ENCODE measurements at regions not wholly inside any gene's neighbourhood (a gene's known extent, or its start where the extent isn't known, plus 50 kb on each side); places are given as distances from the start of the nearest gene placed in this dataset.

DNA sequence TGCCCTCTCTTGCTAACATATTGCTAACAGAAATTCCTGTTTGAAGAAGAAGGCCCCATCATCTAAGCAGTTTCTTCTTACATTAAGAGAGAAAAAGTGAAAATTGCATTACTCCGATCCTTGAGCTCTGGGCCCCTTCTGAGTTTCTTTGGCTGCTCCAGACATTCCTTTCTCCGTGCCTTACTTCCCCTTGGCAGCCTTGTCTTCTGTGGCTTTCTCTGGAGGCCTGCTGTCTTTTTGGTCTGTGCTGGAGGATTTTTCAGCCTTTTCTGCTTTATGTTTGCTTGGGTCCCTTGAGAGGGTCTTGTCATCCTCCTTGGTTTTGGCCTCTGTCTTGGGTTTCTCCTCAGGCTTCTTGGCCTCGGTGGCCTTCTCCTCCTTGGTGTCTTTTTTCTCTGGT is 378.8 kb upstream of the CHD6 start:
- DNase-seq (ENCODE audit: low read depth, low spot score) (no peak), FAIRE-seq (no peak), ATAC-seq (no peak)
- Histone ChIP-seq H3K4me1 (ENCODE audit: control insufficient read depth, insufficient read depth, low read length) (no peaks in the 10 kb centered on the region), H3K79me2 (ENCODE audit: control insufficient read depth, insufficient read depth, low read length) (no peaks in the 10 kb centered on the region), H3K9ac (ENCODE audit: control insufficient read depth, insufficient read depth, low read length) (no peak overlapping the region), H3K4me3 (no peak overlapping the region), H3K4me2 (ENCODE audit: control insufficient read depth, insufficient read depth) (no peak overlapping the region), H3K27me3 (replicated peaks in 1 of 2; ENCODE audit: control insufficient read depth in 2 of 2, insufficient read depth in 2 of 2, low read length in 1 of 2) (no peaks in the 10 kb centered on the region), H3K9me3 (replicated peaks; ENCODE audit: control insufficient read depth, insufficient read depth, low read length) (no peaks in the 10 kb centered on the region), H3K36me3 (ENCODE audit: control insufficient read depth in 2 of 2, insufficient read depth in 2 of 2, low read length in 1 of 2) (no peaks in the 10 kb centered on the region), H3K27ac (ENCODE audit: control insufficient read depth, insufficient read depth) (no peak overlapping the region), H2AFZ (ENCODE audit: control insufficient read depth, low read depth, low read length) (no peak overlapping the region), H4K20me1 (ENCODE audit: control insufficient read depth, insufficient read depth) (no peaks in the 10 kb centered on the region)
- ChIA-PET SMC1A (ENCODE audit: uncharacterized antibody, unreplicated experiment) (no interaction called here), CTCF (no interaction called here), RAD21 (ENCODE audit: unreplicated experiment) (no interaction called here), POLR2A (no interaction called here)
- intact Hi-C loops (cut with micrococcal nuclease; ENCODE audit: unreplicated experiment) (no loop called here), in situ Hi-C loops (cut with MboI) (no loop called here)
- BruUV-seq (replicated peaks), result no TSS peak
- TF ChIP-seq, protein P1, sequence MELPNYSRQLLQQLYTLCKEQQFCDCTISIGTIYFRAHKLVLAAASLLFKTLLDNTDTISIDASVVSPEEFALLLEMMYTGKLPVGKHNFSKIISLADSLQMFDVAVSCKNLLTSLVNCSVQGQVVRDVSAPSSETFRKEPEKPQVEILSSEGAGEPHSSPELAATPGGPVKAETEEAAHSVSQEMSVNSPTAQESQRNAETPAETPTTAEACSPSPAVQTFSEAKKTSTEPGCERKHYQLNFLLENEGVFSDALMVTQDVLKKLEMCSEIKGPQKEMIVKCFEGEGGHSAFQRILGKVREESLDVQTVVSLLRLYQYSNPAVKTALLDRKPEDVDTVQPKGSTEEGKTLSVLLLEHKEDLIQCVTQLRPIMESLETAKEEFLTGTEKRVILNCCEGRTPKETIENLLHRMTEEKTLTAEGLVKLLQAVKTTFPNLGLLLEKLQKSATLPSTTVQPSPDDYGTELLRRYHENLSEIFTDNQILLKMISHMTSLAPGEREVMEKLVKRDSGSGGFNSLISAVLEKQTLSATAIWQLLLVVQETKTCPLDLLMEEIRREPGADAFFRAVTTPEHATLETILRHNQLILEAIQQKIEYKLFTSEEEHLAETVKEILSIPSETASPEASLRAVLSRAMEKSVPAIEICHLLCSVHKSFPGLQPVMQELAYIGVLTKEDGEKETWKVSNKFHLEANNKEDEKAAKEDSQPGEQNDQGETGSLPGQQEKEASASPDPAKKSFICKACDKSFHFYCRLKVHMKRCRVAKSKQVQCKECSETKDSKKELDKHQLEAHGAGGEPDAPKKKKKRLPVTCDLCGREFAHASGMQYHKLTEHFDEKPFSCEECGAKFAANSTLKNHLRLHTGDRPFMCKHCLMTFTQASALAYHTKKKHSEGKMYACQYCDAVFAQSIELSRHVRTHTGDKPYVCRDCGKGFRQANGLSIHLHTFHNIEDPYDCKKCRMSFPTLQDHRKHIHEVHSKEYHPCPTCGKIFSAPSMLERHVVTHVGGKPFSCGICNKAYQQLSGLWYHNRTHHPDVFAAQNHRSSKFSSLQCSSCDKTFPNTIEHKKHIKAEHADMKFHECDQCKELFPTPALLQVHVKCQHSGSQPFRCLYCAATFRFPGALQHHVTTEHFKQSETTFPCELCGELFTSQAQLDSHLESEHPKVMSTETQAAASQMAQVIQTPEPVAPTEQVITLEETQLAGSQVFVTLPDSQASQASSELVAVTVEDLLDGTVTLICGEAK (IDR thresholded peaks at IDR 0.05; ENCODE audit: borderline replicate concordance), result no peak
- TF ChIP-seq NFIC (IDR thresholded peaks at IDR 0.05; ENCODE audit: low read depth, low read length), result no peak
- TF ChIP-seq, protein P2, sequence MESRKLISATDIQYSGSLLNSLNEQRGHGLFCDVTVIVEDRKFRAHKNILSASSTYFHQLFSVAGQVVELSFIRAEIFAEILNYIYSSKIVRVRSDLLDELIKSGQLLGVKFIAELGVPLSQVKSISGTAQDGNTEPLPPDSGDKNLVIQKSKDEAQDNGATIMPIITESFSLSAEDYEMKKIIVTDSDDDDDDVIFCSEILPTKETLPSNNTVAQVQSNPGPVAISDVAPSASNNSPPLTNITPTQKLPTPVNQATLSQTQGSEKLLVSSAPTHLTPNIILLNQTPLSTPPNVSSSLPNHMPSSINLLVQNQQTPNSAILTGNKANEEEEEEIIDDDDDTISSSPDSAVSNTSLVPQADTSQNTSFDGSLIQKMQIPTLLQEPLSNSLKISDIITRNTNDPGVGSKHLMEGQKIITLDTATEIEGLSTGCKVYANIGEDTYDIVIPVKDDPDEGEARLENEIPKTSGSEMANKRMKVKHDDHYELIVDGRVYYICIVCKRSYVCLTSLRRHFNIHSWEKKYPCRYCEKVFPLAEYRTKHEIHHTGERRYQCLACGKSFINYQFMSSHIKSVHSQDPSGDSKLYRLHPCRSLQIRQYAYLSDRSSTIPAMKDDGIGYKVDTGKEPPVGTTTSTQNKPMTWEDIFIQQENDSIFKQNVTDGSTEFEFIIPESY (IDR thresholded peaks at IDR 0.05), result no peak
- TF ChIP-seq MTA2 (IDR thresholded peaks at IDR 0.05; ENCODE audit: low read depth), result no peak
- no peak for TF ChIP-seq CREM (IDR thresholded peaks at IDR 0.05; ENCODE audit: low read depth)
- no peak for TF ChIP-seq BACH1 (IDR thresholded peaks at IDR 0.05; ENCODE audit: borderline replicate concordance)
- TF ChIP-seq, protein P3, sequence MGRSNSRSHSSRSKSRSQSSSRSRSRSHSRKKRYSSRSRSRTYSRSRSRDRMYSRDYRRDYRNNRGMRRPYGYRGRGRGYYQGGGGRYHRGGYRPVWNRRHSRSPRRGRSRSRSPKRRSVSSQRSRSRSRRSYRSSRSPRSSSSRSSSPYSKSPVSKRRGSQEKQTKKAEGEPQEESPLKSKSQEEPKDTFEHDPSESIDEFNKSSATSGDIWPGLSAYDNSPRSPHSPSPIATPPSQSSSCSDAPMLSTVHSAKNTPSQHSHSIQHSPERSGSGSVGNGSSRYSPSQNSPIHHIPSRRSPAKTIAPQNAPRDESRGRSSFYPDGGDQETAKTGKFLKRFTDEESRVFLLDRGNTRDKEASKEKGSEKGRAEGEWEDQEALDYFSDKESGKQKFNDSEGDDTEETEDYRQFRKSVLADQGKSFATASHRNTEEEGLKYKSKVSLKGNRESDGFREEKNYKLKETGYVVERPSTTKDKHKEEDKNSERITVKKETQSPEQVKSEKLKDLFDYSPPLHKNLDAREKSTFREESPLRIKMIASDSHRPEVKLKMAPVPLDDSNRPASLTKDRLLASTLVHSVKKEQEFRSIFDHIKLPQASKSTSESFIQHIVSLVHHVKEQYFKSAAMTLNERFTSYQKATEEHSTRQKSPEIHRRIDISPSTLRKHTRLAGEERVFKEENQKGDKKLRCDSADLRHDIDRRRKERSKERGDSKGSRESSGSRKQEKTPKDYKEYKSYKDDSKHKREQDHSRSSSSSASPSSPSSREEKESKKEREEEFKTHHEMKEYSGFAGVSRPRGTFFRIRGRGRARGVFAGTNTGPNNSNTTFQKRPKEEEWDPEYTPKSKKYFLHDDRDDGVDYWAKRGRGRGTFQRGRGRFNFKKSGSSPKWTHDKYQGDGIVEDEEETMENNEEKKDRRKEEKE (IDR thresholded peaks at IDR 0.05), result no peak
- TF ChIP-seq ESRRA (IDR thresholded peaks at IDR 0.05; ENCODE audit: low read length), result no peak
- no peak for TF ChIP-seq EP300 (IDR thresholded peaks at IDR 0.05; ENCODE audit: borderline replicate concordance in 1 of 2, control insufficient read depth in 1 of 2, low read depth in 2 of 2, low read length in 2 of 2)
- TF ChIP-seq TCF3 (IDR thresholded peaks at IDR 0.05; ENCODE audit: borderline replicate concordance, insufficient read depth, low read depth, low read length), result no peak
- TF ChIP-seq LARP7 (IDR thresholded peaks at IDR 0.05), result no peak
- TF ChIP-seq HDAC2 (IDR thresholded peaks at IDR 0.05), result no peak
- TF ChIP-seq ZNF622 (IDR thresholded peaks at IDR 0.05), result no peak
- 52% methylated on average over 3 of the region's 3 CpGs for WGBS (ENCODE audit: insufficient coverage, insufficient replicate concordance, low lambda C conversion rate, missing lambda C conversion rate)
